ENCODE measurements at regions not wholly inside any gene's neighbourhood (a gene's known extent, or its start where the extent isn't known, plus 50 kb on each side); places are given as distances from the start of the nearest gene placed in this dataset.

DNA sequence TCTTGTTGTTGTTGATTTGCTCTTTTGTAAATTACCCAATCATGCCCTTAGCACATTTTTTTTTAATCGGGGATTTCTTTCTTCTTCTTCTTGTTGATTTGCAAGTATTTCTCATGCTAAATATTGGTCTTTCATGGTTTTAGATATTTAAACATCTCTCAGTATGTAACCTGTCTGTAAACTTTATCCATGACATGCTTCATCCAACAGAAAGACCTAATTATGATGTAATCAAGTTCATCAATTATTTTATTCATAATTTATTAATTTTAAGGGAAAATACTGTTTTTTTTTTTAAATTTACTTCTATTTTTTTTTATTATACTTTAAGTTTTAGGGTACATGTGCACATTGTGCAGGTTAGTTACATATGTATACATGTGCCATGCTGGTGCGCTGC lies 69.8 kb downstream of the TNFSF18 start:
- Histone ChIP-seq H3K79me2 (ENCODE audit: control insufficient read depth, insufficient read depth, low read length) (no peaks in the 10 kb centered on the region), H3K9me1 (ENCODE audit: control insufficient read depth, extremely low read depth, insufficient read depth, low read length) (no peaks in the 10 kb centered on the region), H2AFZ (ENCODE audit: control insufficient read depth, low read length) (no peak overlapping the region), H3K27me3 (ENCODE audit: control insufficient read depth, extremely low read depth, insufficient read depth, low read length) (no peaks in the 10 kb centered on the region), H4K20me1 (ENCODE audit: control insufficient read depth, extremely low read depth, insufficient read depth, low read length) (no peaks in the 10 kb centered on the region), H3K4me2 (ENCODE audit: control insufficient read depth, extremely low read depth, insufficient read depth, low read depth, low read length) (no peak overlapping the region), H3K9ac (ENCODE audit: control insufficient read depth, extremely low read depth, insufficient read depth, low read length) (no peak overlapping the region), H3K27ac (ENCODE audit: control insufficient read depth, insufficient read depth, low read length) (no peak overlapping the region), H3K9me3 (ENCODE audit: control insufficient read depth, low read depth, low read length) (no peaks in the 10 kb centered on the region), H3K4me3 (ENCODE audit: control insufficient read depth in 2 of 3, extremely low read depth in 1 of 3, insufficient read depth in 2 of 3, low read depth in 1 of 3, low read length in 3 of 3) (no peak overlapping the region), H3K4me1 (ENCODE audit: control insufficient read depth, extremely low read depth, insufficient read depth, low read length) (peaks cover 13% of the 10 kb centered on the region), H3K36me3 (ENCODE audit: control insufficient read depth in 2 of 2, extremely low read depth in 1 of 2, insufficient read depth in 2 of 2, low read length in 2 of 2) (no peaks in the 10 kb centered on the region)
- FAIRE-seq (no peak), DNase-seq (ENCODE audit: low read depth, low spot score) (no peak)
- dilution Hi-C loops (cut with MboI; ENCODE audit: extremely low pct_ligation_motif_present, low sequenced_read_pairs) = no loop called here
- no peak for TF ChIP-seq EZH2 (IDR thresholded peaks at IDR 0.05; ENCODE audit: low read length)
- TF ChIP-seq, protein P1, sequence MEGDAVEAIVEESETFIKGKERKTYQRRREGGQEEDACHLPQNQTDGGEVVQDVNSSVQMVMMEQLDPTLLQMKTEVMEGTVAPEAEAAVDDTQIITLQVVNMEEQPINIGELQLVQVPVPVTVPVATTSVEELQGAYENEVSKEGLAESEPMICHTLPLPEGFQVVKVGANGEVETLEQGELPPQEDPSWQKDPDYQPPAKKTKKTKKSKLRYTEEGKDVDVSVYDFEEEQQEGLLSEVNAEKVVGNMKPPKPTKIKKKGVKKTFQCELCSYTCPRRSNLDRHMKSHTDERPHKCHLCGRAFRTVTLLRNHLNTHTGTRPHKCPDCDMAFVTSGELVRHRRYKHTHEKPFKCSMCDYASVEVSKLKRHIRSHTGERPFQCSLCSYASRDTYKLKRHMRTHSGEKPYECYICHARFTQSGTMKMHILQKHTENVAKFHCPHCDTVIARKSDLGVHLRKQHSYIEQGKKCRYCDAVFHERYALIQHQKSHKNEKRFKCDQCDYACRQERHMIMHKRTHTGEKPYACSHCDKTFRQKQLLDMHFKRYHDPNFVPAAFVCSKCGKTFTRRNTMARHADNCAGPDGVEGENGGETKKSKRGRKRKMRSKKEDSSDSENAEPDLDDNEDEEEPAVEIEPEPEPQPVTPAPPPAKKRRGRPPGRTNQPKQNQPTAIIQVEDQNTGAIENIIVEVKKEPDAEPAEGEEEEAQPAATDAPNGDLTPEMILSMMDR (optimal IDR thresholded peaks at IDR 0.05 in 1 of 3, IDR thresholded peaks at IDR 0.05 in 1 of 3, conservative IDR thresholded peaks at IDR 0.05 in 1 of 3; ENCODE audit: extremely low read depth in 1 of 3, insufficient read depth in 2 of 3, low read length in 3 of 3) = no peak
